ENCODE measurements at regions not wholly inside any gene's neighbourhood (a gene's known extent, or its start where the extent isn't known, plus 50 kb on each side); places are given as distances from the start of the nearest gene placed in this dataset.

GRCh38 chr18:39485696-39486095 is 1920.1 kb upstream of the CELF4 start:
- Histone ChIP-seq H3K9me3 (ENCODE audit: control insufficient read depth in 2 of 2, insufficient read depth in 1 of 2, low read length in 1 of 2) (no peaks in the 10 kb centered on the region), H3K36me3 (ENCODE audit: control insufficient read depth in 2 of 2, insufficient read depth in 2 of 2, low read length in 1 of 2) (no peaks in the 10 kb centered on the region), H3K4me1 (ENCODE audit: control insufficient read depth in 2 of 2, insufficient read depth in 2 of 2, low read length in 2 of 2) (no peaks in the 10 kb centered on the region), H3K27me3 (ENCODE audit: control insufficient read depth in 2 of 2, insufficient read depth in 1 of 2, low read length in 1 of 2) (no peaks in the 10 kb centered on the region), H3K27ac (ENCODE audit: low read depth in 1 of 2, low read length in 1 of 2) (no peak overlapping the region), H3K4me3 (ENCODE audit: low read length in 2 of 2) (no peak overlapping the region)
- 68% methylated on average over 1 of the region's 1 CpG for WGBS
- no peak for DNase-seq (ENCODE audit: low read depth in 6 of 9, low spot score in 9 of 9)

GRCh38 chr18:39481281-39481680 is 1915.7 kb upstream of the CELF4 start:
- DNase-seq (ENCODE audit: low read depth in 6 of 9, low spot score in 9 of 9), result no peak
- no peaks in the 10 kb centered on the region for H3K4me1 ChIP-seq (ENCODE audit: control insufficient read depth in 2 of 2, insufficient read depth in 2 of 2, low read length in 2 of 2)
- no peaks in the 10 kb centered on the region for H3K36me3 ChIP-seq (ENCODE audit: control insufficient read depth in 2 of 2, insufficient read depth in 2 of 2, low read length in 1 of 2)
- H3K9me3 ChIP-seq (ENCODE audit: control insufficient read depth in 2 of 2, insufficient read depth in 1 of 2, low read length in 1 of 2), result no peaks in the 10 kb centered on the region
- H3K27ac ChIP-seq (ENCODE audit: low read depth in 1 of 2, low read length in 1 of 2), result no peak overlapping the region
- 82% methylated on average over 4 of the region's 4 CpGs for WGBS
- no peaks in the 10 kb centered on the region for H3K27me3 ChIP-seq (ENCODE audit: control insufficient read depth in 2 of 2, insufficient read depth in 1 of 2, low read length in 1 of 2)
- no peak overlapping the region for H3K4me3 ChIP-seq (ENCODE audit: low read length in 2 of 2)

- Histone ChIP-seq H3K4me3 (ENCODE audit: low read length in 2 of 2) (no peak overlapping the region), H3K27ac (ENCODE audit: low read depth in 1 of 2, low read length in 1 of 2) (no peak overlapping the region), H3K4me1 (ENCODE audit: control insufficient read depth in 2 of 2, insufficient read depth in 2 of 2, low read length in 2 of 2) (no peaks in the 10 kb centered on the region), H3K36me3 (ENCODE audit: control insufficient read depth in 2 of 2, insufficient read depth in 2 of 2, low read length in 1 of 2) (no peaks in the 10 kb centered on the region), H3K9me3 (ENCODE audit: control insufficient read depth in 2 of 2, insufficient read depth in 1 of 2, low read length in 1 of 2) (no peaks in the 10 kb centered on the region), H3K27me3 (ENCODE audit: control insufficient read depth in 2 of 2, insufficient read depth in 1 of 2, low read length in 1 of 2) (no peaks in the 10 kb centered on the region)
- 93% methylated on average over 4 of the region's 4 CpGs for WGBS
- DNase-seq (ENCODE audit: low read depth in 6 of 9, low spot score in 9 of 9), result no peak
Observed at GRCh38 chr18:39480494-39481195, 1915.0 kb upstream of the CELF4 start.

GRCh38 chr18:39464006-39464405 is 1898.4 kb upstream of the CELF4 start:
- DNase-seq (ENCODE audit: low read depth in 6 of 9, low spot score in 9 of 9), result no peak
- Histone ChIP-seq H3K4me1 (ENCODE audit: control insufficient read depth in 2 of 2, insufficient read depth in 2 of 2, low read length in 2 of 2) (no peaks in the 10 kb centered on the region), H3K4me3 (ENCODE audit: low read length in 2 of 2) (no peak overlapping the region), H3K36me3 (ENCODE audit: control insufficient read depth in 2 of 2, insufficient read depth in 2 of 2, low read length in 1 of 2) (no peaks in the 10 kb centered on the region), H3K27me3 (ENCODE audit: control insufficient read depth in 2 of 2, insufficient read depth in 1 of 2, low read length in 1 of 2) (no peaks in the 10 kb centered on the region), H3K27ac (ENCODE audit: low read depth in 1 of 2, low read length in 1 of 2) (no peak overlapping the region), H3K9me3 (ENCODE audit: control insufficient read depth in 2 of 2, insufficient read depth in 1 of 2, low read length in 1 of 2) (no peaks in the 10 kb centered on the region)

- WGBS, result 93% methylated on average over 1 of the region's 1 CpG
- Histone ChIP-seq H3K9me3 (ENCODE audit: control insufficient read depth in 2 of 2, insufficient read depth in 1 of 2, low read length in 1 of 2) (no peaks in the 10 kb centered on the region), H3K4me1 (ENCODE audit: control insufficient read depth in 2 of 2, insufficient read depth in 2 of 2, low read length in 2 of 2) (no peaks in the 10 kb centered on the region), H3K27me3 (ENCODE audit: control insufficient read depth in 2 of 2, insufficient read depth in 1 of 2, low read length in 1 of 2) (no peaks in the 10 kb centered on the region), H3K4me3 (ENCODE audit: low read length in 2 of 2) (no peak overlapping the region), H3K36me3 (ENCODE audit: control insufficient read depth in 2 of 2, insufficient read depth in 2 of 2, low read length in 1 of 2) (no peaks in the 10 kb centered on the region), H3K27ac (ENCODE audit: low read depth in 1 of 2, low read length in 1 of 2) (no peak overlapping the region)
- DNase-seq (ENCODE audit: low read depth in 6 of 9, low spot score in 9 of 9), result no peak
Observed at GRCh38 chr18:39462436-39462835, 1896.8 kb upstream of the CELF4 start.

GRCh38 chr18:39460136-39460535 is 1894.5 kb upstream of the CELF4 start:
- Histone ChIP-seq H3K27ac (ENCODE audit: low read depth in 1 of 2, low read length in 1 of 2) (no peak overlapping the region), H3K4me3 (ENCODE audit: low read length in 2 of 2) (no peak overlapping the region)

GRCh38 chr18:39455285-39455684 is 1889.7 kb upstream of the CELF4 start:
- H3K4me3 ChIP-seq (ENCODE audit: low read length in 2 of 2), result no peak overlapping the region
- DNase-seq (ENCODE audit: low read depth in 6 of 9, low spot score in 9 of 9), result no peak
- H3K36me3 ChIP-seq (ENCODE audit: control insufficient read depth in 2 of 2, insufficient read depth in 2 of 2, low read length in 1 of 2), result no peaks in the 10 kb centered on the region
- H3K27me3 ChIP-seq (ENCODE audit: control insufficient read depth in 2 of 2, insufficient read depth in 1 of 2, low read length in 1 of 2), result no peaks in the 10 kb centered on the region
- H3K4me1 ChIP-seq (ENCODE audit: control insufficient read depth in 2 of 2, insufficient read depth in 2 of 2, low read length in 2 of 2), result peaks cover 0 to 5% of the 10 kb centered on the region in 2 donors
- no peak overlapping the region for H3K27ac ChIP-seq (ENCODE audit: low read depth in 1 of 2, low read length in 1 of 2)
- no peaks in the 10 kb centered on the region for H3K9me3 ChIP-seq (ENCODE audit: control insufficient read depth in 2 of 2, insufficient read depth in 1 of 2, low read length in 1 of 2)

More at GRCh38 chr18:39460136-39460535, 1894.5 kb upstream of the CELF4 start:
- no peaks in the 10 kb centered on the region for H3K27me3 ChIP-seq (ENCODE audit: control insufficient read depth in 2 of 2, insufficient read depth in 1 of 2, low read length in 1 of 2)
- H3K4me1 ChIP-seq (ENCODE audit: control insufficient read depth in 2 of 2, insufficient read depth in 2 of 2, low read length in 2 of 2), result no peaks in the 10 kb centered on the region
- no peaks in the 10 kb centered on the region for H3K9me3 ChIP-seq (ENCODE audit: control insufficient read depth in 2 of 2, insufficient read depth in 1 of 2, low read length in 1 of 2)
- no peaks in the 10 kb centered on the region for H3K36me3 ChIP-seq (ENCODE audit: control insufficient read depth in 2 of 2, insufficient read depth in 2 of 2, low read length in 1 of 2)
- no peak for DNase-seq (ENCODE audit: low read depth in 6 of 9, low spot score in 9 of 9)

- no peak for DNase-seq (ENCODE audit: low read depth in 6 of 9, low spot score in 9 of 9)
- Histone ChIP-seq H3K27ac (ENCODE audit: low read depth in 1 of 2, low read length in 1 of 2) (no peak overlapping the region), H3K4me1 (ENCODE audit: control insufficient read depth in 2 of 2, insufficient read depth in 2 of 2, low read length in 2 of 2) (peaks cover 0 to 5% of the 10 kb centered on the region in 2 donors), H3K36me3 (ENCODE audit: control insufficient read depth in 2 of 2, insufficient read depth in 2 of 2, low read length in 1 of 2) (no peaks in the 10 kb centered on the region), H3K9me3 (ENCODE audit: control insufficient read depth in 2 of 2, insufficient read depth in 1 of 2, low read length in 1 of 2) (no peaks in the 10 kb centered on the region), H3K4me3 (ENCODE audit: low read length in 2 of 2) (no peak overlapping the region), H3K27me3 (ENCODE audit: control insufficient read depth in 2 of 2, insufficient read depth in 1 of 2, low read length in 1 of 2) (no peaks in the 10 kb centered on the region)
- WGBS, result 88% methylated on average over 1 of the region's 1 CpG
Observed at GRCh38 chr18:39454866-39455265, 1889.3 kb upstream of the CELF4 start.

GRCh38 chr18:39453882-39454281 is 1888.3 kb upstream of the CELF4 start:
- no peaks in the 10 kb centered on the region for H3K9me3 ChIP-seq (ENCODE audit: control insufficient read depth in 2 of 2, insufficient read depth in 1 of 2, low read length in 1 of 2)
- no peak overlapping the region for H3K4me3 ChIP-seq (ENCODE audit: low read length in 2 of 2)
- no peak overlapping the region for H3K27ac ChIP-seq (ENCODE audit: low read depth in 1 of 2, low read length in 1 of 2)
- no peaks in the 10 kb centered on the region for H3K27me3 ChIP-seq (ENCODE audit: control insufficient read depth in 2 of 2, insufficient read depth in 1 of 2, low read length in 1 of 2)
- 6% methylated on average over 2 of the region's 2 CpGs for WGBS
- no peaks in the 10 kb centered on the region for H3K36me3 ChIP-seq (ENCODE audit: control insufficient read depth in 2 of 2, insufficient read depth in 2 of 2, low read length in 1 of 2)
- DNase-seq (ENCODE audit: low read depth in 6 of 9, low spot score in 9 of 9), result peak in 7 of 9 donors; percentile 12 to 46 (median 14)
- H3K4me1 ChIP-seq (ENCODE audit: control insufficient read depth in 2 of 2, insufficient read depth in 2 of 2, low read length in 2 of 2), result peaks cover 0 to 5% of the 10 kb centered on the region in 2 donors

All from thymus (tissue), 11 donors.